ENCODE measurements at regions not wholly inside any gene's neighbourhood (a gene's known extent, or its start where the extent isn't known, plus 50 kb on each side); places are given as distances from the start of the nearest gene placed in this dataset.

- no peak for TF ChIP-seq CTCF (IDR thresholded peaks at IDR 0.05)
- no peak for TF ChIP-seq POLR2A (IDR thresholded peaks at IDR 0.05)
- TF ChIP-seq POLR2AphosphoS5 (IDR thresholded peaks at IDR 0.05), result no peak
These were observed 88.1 kb downstream of the SLC24A2 start for GRCh38 chr9:19700699-19701098.

Measured in prostate gland (tissue), 2 donors.